ENCODE measurements at regions not wholly inside any gene's neighbourhood (a gene's known extent, or its start where the extent isn't known, plus 50 kb on each side); places are given as distances from the start of the nearest gene placed in this dataset.
"Not testable (repeated sequence)": the region's sequence is repeated elsewhere in the genome, so short reads cannot be mapped to it uniquely, and the experiment has no call there.

GRCh38 chr1:189185097-189185496 is 1292.6 kb downstream of the BRINP3 start:
- DNase-seq: no peak

- DNase-seq: no peak
These were observed 1284.7 kb downstream of the BRINP3 start for GRCh38 chr1:189192741-189193520.

GRCh38 chr1:189205863-189206262 is 1271.8 kb downstream of the BRINP3 start:
- DNase-seq: no peak

- DNase-seq: no peak
These were observed 1271.0 kb downstream of the BRINP3 start for GRCh38 chr1:189206617-189207016.

GRCh38 chr1:189211742-189212141 is 1265.9 kb downstream of the BRINP3 start:
- DNase-seq: no peak

- no peak for DNase-seq
These were observed 1265.1 kb downstream of the BRINP3 start for GRCh38 chr1:189212606-189213005.

GRCh38 chr1:189216886-189217285 is 1260.8 kb downstream of the BRINP3 start:
- DNase-seq: no peak

GRCh38 chr1:189217646-189218045 is 1260.0 kb downstream of the BRINP3 start:
- DNase-seq: no peak

GRCh38 chr1:189220750-189221149 is 1256.9 kb downstream of the BRINP3 start:
- no peak for DNase-seq

GRCh38 chr1:189225794-189226145 is 1251.9 kb downstream of the BRINP3 start:
- not testable (repeated sequence) for DNase-seq

GRCh38 chr1:189226779-189227178 is 1250.9 kb downstream of the BRINP3 start:
- no peak for DNase-seq

GRCh38 chr1:189237008-189237407 is 1240.7 kb downstream of the BRINP3 start:
- DNase-seq: no peak

GRCh38 chr1:189253601-189254350 is 1223.9 kb downstream of the BRINP3 start:
- no peak for DNase-seq

- not testable (repeated sequence) for DNase-seq
These were observed 1216.5 kb downstream of the BRINP3 start for GRCh38 chr1:189261128-189261527.

GRCh38 chr1:189269011-189269410 is 1208.7 kb downstream of the BRINP3 start:
- peak; percentile 14 for DNase-seq

- DNase-seq: no peak
These were observed 1203.4 kb downstream of the BRINP3 start for GRCh38 chr1:189274267-189274666.

- no peak for DNase-seq
These were observed 1201.9 kb downstream of the BRINP3 start for GRCh38 chr1:189275796-189276195.

GRCh38 chr1:189289346-189289745 is 1188.3 kb downstream of the BRINP3 start:
- no peak for DNase-seq

- DNase-seq: no peak
These were observed 1176.4 kb downstream of the BRINP3 start for GRCh38 chr1:189301235-189301634.

- no peak for DNase-seq
These were observed 1172.4 kb downstream of the BRINP3 start for GRCh38 chr1:189305279-189305678.

- no peak for DNase-seq
These were observed 1165.7 kb downstream of the BRINP3 start for GRCh38 chr1:189311915-189312314.

GRCh38 chr1:189312499-189312898 is 1165.2 kb downstream of the BRINP3 start:
- DNase-seq: no peak

GRCh38 chr1:189313488-189313887 is 1164.2 kb downstream of the BRINP3 start:
- DNase-seq: no peak

Data from hematopoietic multipotent progenitor cell treated with erythropoietin and hydrocortisone succinate and interleukin-3 and kit ligand, for 6 days (in vitro differentiated cells).